ENCODE measurements at regions not wholly inside any gene's neighbourhood (a gene's known extent, or its start where the extent isn't known, plus 50 kb on each side); places are given as distances from the start of the nearest gene placed in this dataset.

- Histone ChIP-seq H3K4me3 (ENCODE audit: low read depth, low read length, poor library complexity, severe bottlenecking) (no peak overlapping the region), H3K27me3 (ENCODE audit: insufficient read depth, low read length) (no peaks in the 10 kb centered on the region), H4K20me1 (ENCODE audit: insufficient read depth, low read length) (no peaks in the 10 kb centered on the region), H3K9me3 (ENCODE audit: low read length) (no peaks in the 10 kb centered on the region), H3K9me2 (ENCODE audit: low read depth, low read length) (no peaks in the 10 kb centered on the region), H3K4me1 (ENCODE audit: insufficient read depth, low read length, severe bottlenecking) (no peaks in the 10 kb centered on the region), H3K4me2 (ENCODE audit: low read length) (no peak overlapping the region), H3K27ac (ENCODE audit: low read depth, low read length, poor library complexity, severe bottlenecking) (no peak overlapping the region), H3K9ac (ENCODE audit: low read length) (no peak overlapping the region), H3K36me3 (ENCODE audit: insufficient read depth, low read length) (no peaks in the 10 kb centered on the region), H3F3A (ENCODE audit: insufficient read depth, low read length) (no peaks in the 10 kb centered on the region), H3K79me2 (ENCODE audit: insufficient read depth, low read length) (no peaks in the 10 kb centered on the region), H2AFZ (ENCODE audit: low read length) (no peak overlapping the region)
- TF ChIP-seq, protein P1, sequence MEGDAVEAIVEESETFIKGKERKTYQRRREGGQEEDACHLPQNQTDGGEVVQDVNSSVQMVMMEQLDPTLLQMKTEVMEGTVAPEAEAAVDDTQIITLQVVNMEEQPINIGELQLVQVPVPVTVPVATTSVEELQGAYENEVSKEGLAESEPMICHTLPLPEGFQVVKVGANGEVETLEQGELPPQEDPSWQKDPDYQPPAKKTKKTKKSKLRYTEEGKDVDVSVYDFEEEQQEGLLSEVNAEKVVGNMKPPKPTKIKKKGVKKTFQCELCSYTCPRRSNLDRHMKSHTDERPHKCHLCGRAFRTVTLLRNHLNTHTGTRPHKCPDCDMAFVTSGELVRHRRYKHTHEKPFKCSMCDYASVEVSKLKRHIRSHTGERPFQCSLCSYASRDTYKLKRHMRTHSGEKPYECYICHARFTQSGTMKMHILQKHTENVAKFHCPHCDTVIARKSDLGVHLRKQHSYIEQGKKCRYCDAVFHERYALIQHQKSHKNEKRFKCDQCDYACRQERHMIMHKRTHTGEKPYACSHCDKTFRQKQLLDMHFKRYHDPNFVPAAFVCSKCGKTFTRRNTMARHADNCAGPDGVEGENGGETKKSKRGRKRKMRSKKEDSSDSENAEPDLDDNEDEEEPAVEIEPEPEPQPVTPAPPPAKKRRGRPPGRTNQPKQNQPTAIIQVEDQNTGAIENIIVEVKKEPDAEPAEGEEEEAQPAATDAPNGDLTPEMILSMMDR (IDR thresholded peaks at IDR 0.05; ENCODE audit: low read length) = no peak
- TF ChIP-seq EZH2 (IDR thresholded peaks at IDR 0.05; ENCODE audit: borderline replicate concordance, low read length) = no peak
Measured at GRCh38 chr9:19920401-19920800, 131.6 kb upstream of the SLC24A2 start.

DNA sequence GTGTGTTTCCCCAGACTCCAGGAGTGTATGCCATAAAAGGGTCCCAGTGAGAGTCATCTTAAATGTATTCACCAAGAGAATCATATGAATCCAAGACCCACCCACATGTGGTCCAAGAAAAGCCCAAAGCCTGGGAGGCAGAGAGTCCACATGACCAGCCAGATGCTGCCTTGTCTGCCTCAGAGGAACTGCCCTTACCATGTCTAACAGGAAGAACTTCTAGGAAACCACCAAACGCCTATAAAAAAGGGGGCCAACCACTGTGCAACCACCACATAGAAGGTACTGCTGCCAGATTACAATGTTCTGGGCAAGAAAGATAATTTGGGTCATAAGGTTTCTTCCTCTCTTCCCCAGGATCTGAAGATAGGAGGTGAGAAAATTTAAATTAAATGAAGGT lies 129.8 kb upstream of the SLC24A2 start:
- Histone ChIP-seq H4K20me1 (ENCODE audit: insufficient read depth, low read length) (no peaks in the 10 kb centered on the region), H3K27ac (ENCODE audit: low read depth, low read length, poor library complexity, severe bottlenecking) (no peak overlapping the region), H3K36me3 (ENCODE audit: insufficient read depth, low read length) (no peaks in the 10 kb centered on the region), H3K4me2 (ENCODE audit: low read length) (no peak overlapping the region), H3K79me2 (ENCODE audit: insufficient read depth, low read length) (no peaks in the 10 kb centered on the region), H3K9me3 (ENCODE audit: low read length) (no peaks in the 10 kb centered on the region), H3K4me1 (ENCODE audit: insufficient read depth, low read length, severe bottlenecking) (no peaks in the 10 kb centered on the region), H3K27me3 (ENCODE audit: insufficient read depth, low read length) (no peaks in the 10 kb centered on the region), H3F3A (ENCODE audit: insufficient read depth, low read length) (no peaks in the 10 kb centered on the region), H3K4me3 (ENCODE audit: low read depth, low read length, poor library complexity, severe bottlenecking) (no peak overlapping the region), H2AFZ (ENCODE audit: low read length) (no peak overlapping the region), H3K9ac (ENCODE audit: low read length) (no peak overlapping the region), H3K9me2 (ENCODE audit: low read depth, low read length) (no peaks in the 10 kb centered on the region)
- TF ChIP-seq EZH2 (IDR thresholded peaks at IDR 0.05; ENCODE audit: borderline replicate concordance, low read length) = no peak
- TF ChIP-seq, protein P1 (IDR thresholded peaks at IDR 0.05; ENCODE audit: low read length) = no peak

DNA sequence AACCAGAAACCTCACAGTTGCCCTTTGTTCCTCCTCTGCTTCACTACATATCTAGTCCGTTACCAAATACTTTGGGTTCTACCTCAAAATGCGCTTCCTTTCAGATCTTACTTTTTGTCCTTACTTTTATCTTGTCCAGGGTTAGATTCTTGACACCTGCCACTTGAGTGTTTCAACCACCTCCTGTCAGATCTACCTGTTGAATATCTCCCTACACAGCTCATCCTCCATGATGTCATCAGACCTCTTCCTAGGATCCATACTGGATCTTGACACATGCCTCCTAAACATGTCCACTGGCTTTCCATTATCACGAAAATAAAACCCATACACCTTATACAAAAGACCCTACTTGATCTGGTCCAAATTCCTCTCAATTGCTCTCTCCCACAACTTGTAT lies 125.2 kb upstream of the SLC24A2 start:
- Histone ChIP-seq H3K4me1 (ENCODE audit: insufficient read depth, low read length, severe bottlenecking) (no peaks in the 10 kb centered on the region), H3K9ac (ENCODE audit: low read length) (no peak overlapping the region), H2AFZ (ENCODE audit: low read length) (no peak overlapping the region), H3K36me3 (ENCODE audit: insufficient read depth, low read length) (no peaks in the 10 kb centered on the region), H3K4me3 (ENCODE audit: low read depth, low read length, poor library complexity, severe bottlenecking) (no peak overlapping the region), H3K79me2 (ENCODE audit: insufficient read depth, low read length) (no peaks in the 10 kb centered on the region), H3F3A (ENCODE audit: insufficient read depth, low read length) (no peaks in the 10 kb centered on the region), H3K27me3 (ENCODE audit: insufficient read depth, low read length) (no peaks in the 10 kb centered on the region; the same call in 1 of the 2 replicates), H3K9me2 (ENCODE audit: low read depth, low read length) (no peaks in the 10 kb centered on the region), H4K20me1 (ENCODE audit: insufficient read depth, low read length) (no peaks in the 10 kb centered on the region), H3K4me2 (ENCODE audit: low read length) (no peak overlapping the region), H3K9me3 (ENCODE audit: low read length) (no peaks in the 10 kb centered on the region), H3K27ac (ENCODE audit: low read depth, low read length, poor library complexity, severe bottlenecking) (no peak overlapping the region)
- TF ChIP-seq EZH2 (IDR thresholded peaks at IDR 0.05; ENCODE audit: borderline replicate concordance, low read length) = no peak
- TF ChIP-seq, protein P1 (IDR thresholded peaks at IDR 0.05; ENCODE audit: low read length) = no peak
